Thyroid gland (tissue), 4 donors: ENCODE measurements at regions not wholly inside any gene's neighbourhood (a gene's known extent, or its start where the extent isn't known, plus 50 kb on each side); places are given as distances from the start of the nearest gene placed in this dataset.

ENCODE experiments used
- DNase-seq, 2 donors: peaks; one replicate each; pipeline ENCODE4 v3.0.0-alpha.2; 2019
- H3K27ac ChIP-seq, 3 donors: fragments of 200-600 bp; sonication (generic); 1 replicate in 2 of 3; 2 replicates in 1 of 3; pipeline ENCODE4 v1.5.1; 2016 to 2019; ENCODE audit warnings: mild to moderate bottlenecking in 1 of 3, moderate library complexity in 1 of 3
- H3K27me3 ChIP-seq: fragments of 200-600 bp; sonication (generic); one replicate; pipeline ENCODE4 v1.5.1; 2019
- H3K36me3 ChIP-seq, 2 donors: fragments of 200-600 bp; sonication (generic); one replicate each; pipeline ENCODE4 v1.5.1; 2016 to 2019
- H3K4me1 ChIP-seq, 2 donors: fragments of 200-600 bp; sonication (generic); one replicate each; pipeline ENCODE4 v1.5.1; 2017 to 2019
- H3K4me3 ChIP-seq, 3 donors: fragments of 200-600 bp; sonication (generic); replicated peaks in 1 of 3; 1 replicate in 2 of 3; 2 replicates in 1 of 3; pipeline ENCODE4 v1.5.1; 2016; ENCODE audit warnings: mild to moderate bottlenecking in 1 of 3
- H3K9me3 ChIP-seq: fragments of 200-600 bp; sonication (generic); one replicate; pipeline ENCODE4 v1.5.1; 2017
- CTCF ChIP-seq, 6 experiments: fragments of 200-600 bp in 3 of 6; fragments of 450-650 bp in 3 of 6; sonication (generic) in 3 of 6; IDR thresholded peaks; one replicate each; pipeline ENCODE4 v1.5.1; 2016 to 2019; ENCODE audit warnings: antibody characterized with exemption in 6 of 6, mild to moderate bottlenecking in 2 of 6, inconsistent platforms in 1 of 6, moderate library complexity in 1 of 6
- POLR2A ChIP-seq, 2 donors: fragments of 450-650 bp; IDR thresholded peaks; one replicate each; pipeline ENCODE4 v1.6.1; 2017; ENCODE audit warnings: antibody characterized with exemption in 2 of 2, mild to moderate bottlenecking in 2 of 2, moderate library complexity in 1 of 2
- WGBS, 2 donors: methylation state at CpG; one replicate each; pipeline ENCODE4 v1.1.5; 2017; 5-methylcytosine and 5-hydroxymethylcytosine counted together
- intact Hi-C: fragments of 100-400 bp; cut with DNase I; formaldehyde crosslinking; loops from one replicate; pipeline ENCODE4 v1.15.1; 2023

- TF ChIP-seq POLR2A (IDR thresholded peaks at IDR 0.05) (no peak), CTCF (IDR thresholded peaks at IDR 0.05) (no peak)
- Histone ChIP-seq H3K27me3 (no peaks in the 10 kb centered on the region), H3K4me1 (no peaks in the 10 kb centered on the region), H3K9me3 (no peaks in the 10 kb centered on the region), H3K27ac (no peak overlapping the region), H3K36me3 (no peaks in the 10 kb centered on the region), H3K4me3 (no peak overlapping the region)
- intact Hi-C loops, result no loop called here
- no peak for DNase-seq
- WGBS, 2 donors, result 61 to 68% methylated on average over 6 of the region's 6 CpGs
Measured at GRCh38 chr4:124483048-124483906, 229.3 kb downstream of the ANKRD50 start.

GRCh38 chr4:124484008-124484407 is 228.5 kb downstream of the ANKRD50 start:
- no peak overlapping the region for H3K4me3 ChIP-seq
- no peak for DNase-seq
- intact Hi-C loops, result no loop called here
- H3K36me3 ChIP-seq, result no peaks in the 10 kb centered on the region
- H3K27me3 ChIP-seq, result no peaks in the 10 kb centered on the region
- no peak overlapping the region for H3K27ac ChIP-seq
- H3K4me1 ChIP-seq, result no peaks in the 10 kb centered on the region
- TF ChIP-seq CTCF (IDR thresholded peaks at IDR 0.05), result no peak
- no peak for TF ChIP-seq POLR2A (IDR thresholded peaks at IDR 0.05)
- no peaks in the 10 kb centered on the region for H3K9me3 ChIP-seq

- intact Hi-C loops, result no loop called here
- TF ChIP-seq POLR2A (IDR thresholded peaks at IDR 0.05) (no peak), CTCF (IDR thresholded peaks at IDR 0.05) (no peak)
- Histone ChIP-seq H3K9me3 (no peaks in the 10 kb centered on the region), H3K27ac (no peak overlapping the region), H3K27me3 (no peaks in the 10 kb centered on the region), H3K4me1 (no peaks in the 10 kb centered on the region), H3K36me3 (no peaks in the 10 kb centered on the region), H3K4me3 (no peak overlapping the region)
- no peak for DNase-seq
- WGBS, 2 donors, result 95% methylated on average over 2 of the region's 2 CpGs
Measured at GRCh38 chr4:124484940-124485339, 227.6 kb downstream of the ANKRD50 start.

GRCh38 chr4:124486423-124486822 is 226.1 kb downstream of the ANKRD50 start:
- H3K9me3 ChIP-seq, result no peaks in the 10 kb centered on the region
- intact Hi-C loops, result no loop called here
- DNase-seq, result no peak
- WGBS, 2 donors, result 96 to 97% methylated on average over 2 of the region's 2 CpGs
- H3K4me1 ChIP-seq, result no peaks in the 10 kb centered on the region
- no peak overlapping the region for H3K27ac ChIP-seq
- no peak for TF ChIP-seq CTCF (IDR thresholded peaks at IDR 0.05)
- no peak for TF ChIP-seq POLR2A (IDR thresholded peaks at IDR 0.05)
- H3K36me3 ChIP-seq, result no peaks in the 10 kb centered on the region
- H3K27me3 ChIP-seq, result no peaks in the 10 kb centered on the region
- no peak overlapping the region for H3K4me3 ChIP-seq

- 77 to 79% methylated on average over 2 of the region's 2 CpGs for WGBS, 2 donors
- no peak overlapping the region for H3K4me3 ChIP-seq
- H3K9me3 ChIP-seq, result no peaks in the 10 kb centered on the region
- H3K27ac ChIP-seq, result no peak overlapping the region
- H3K27me3 ChIP-seq, result no peaks in the 10 kb centered on the region
- no peaks in the 10 kb centered on the region for H3K36me3 ChIP-seq
- no peaks in the 10 kb centered on the region for H3K4me1 ChIP-seq
- no peak for DNase-seq
- intact Hi-C loops, result no loop called here
- TF ChIP-seq POLR2A (IDR thresholded peaks at IDR 0.05) (no peak), CTCF (IDR thresholded peaks at IDR 0.05) (no peak)
Measured at GRCh38 chr4:124487651-124488050, 224.9 kb downstream of the ANKRD50 start.
